ENCODE measurements at regions not wholly inside any gene's neighbourhood (a gene's known extent, or its start where the extent isn't known, plus 50 kb on each side); places are given as distances from the start of the nearest gene placed in this dataset.

DNA sequence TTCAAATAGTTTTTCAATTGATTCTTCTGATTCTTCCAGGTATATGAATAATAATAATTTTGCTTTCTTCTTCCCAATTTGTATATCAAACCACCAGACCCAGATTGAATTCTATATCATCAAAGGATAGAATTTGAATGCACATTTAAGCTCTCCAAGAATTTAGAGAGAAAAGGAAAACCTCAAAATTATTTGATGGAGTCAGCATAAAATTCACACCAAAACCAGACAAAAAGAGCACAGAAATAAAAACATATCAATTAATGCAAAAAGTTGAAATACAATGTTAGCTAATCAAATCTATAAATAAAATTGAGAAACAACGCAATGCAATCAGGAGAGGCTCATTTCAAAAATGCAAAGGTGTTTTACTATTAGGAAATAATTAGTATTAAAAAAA lies 248.0 kb upstream of the HS6ST1 start (continued):
- TF ChIP-seq HNRNPLL (IDR thresholded peaks at IDR 0.05; ENCODE audit: low read depth, low read length, poor library complexity, severe bottlenecking) (no peak), FOXK1 (CRISPR knock-in tag; IDR thresholded peaks at IDR 0.05; ENCODE audit: borderline replicate concordance) (no peak), HSF4 (CRISPR knock-in tag; IDR thresholded peaks at IDR 0.05; ENCODE audit: borderline replicate concordance) (no peak), RFX1 (IDR thresholded peaks at IDR 0.05) (no peak), ZNF232 (CRISPR knock-in tag; IDR thresholded peaks at IDR 0.05) (no peak), ZNF644 (tag; IDR thresholded peaks at IDR 0.05; ENCODE audit: low read depth) (no peak), SIN3B (IDR thresholded peaks at IDR 0.05; ENCODE audit: low read depth) (no peak), ZNF668 (CRISPR knock-in tag; IDR thresholded peaks at IDR 0.05) (no peak), MAZ (CRISPR knock-in tag; conservative IDR thresholded peaks at IDR 0.05 in 1 of 2, IDR thresholded peaks at IDR 0.05 in 1 of 2) (no peak), RFX5 (IDR thresholded peaks at IDR 0.05; ENCODE audit: low read depth, low read length) (no peak), MAFF (IDR thresholded peaks at IDR 0.05; ENCODE audit: low read length) (peak; percentile 61), ZNF316 (IDR thresholded peaks at IDR 0.05) (peak; percentile 87), ZFPM2 (CRISPR knock-in tag; IDR thresholded peaks at IDR 0.05) (no peak), HEY1 (CRISPR knock-in tag; IDR thresholded peaks at IDR 0.05; ENCODE audit: borderline replicate concordance) (no peak)
- TF ChIP-seq, protein P1, sequence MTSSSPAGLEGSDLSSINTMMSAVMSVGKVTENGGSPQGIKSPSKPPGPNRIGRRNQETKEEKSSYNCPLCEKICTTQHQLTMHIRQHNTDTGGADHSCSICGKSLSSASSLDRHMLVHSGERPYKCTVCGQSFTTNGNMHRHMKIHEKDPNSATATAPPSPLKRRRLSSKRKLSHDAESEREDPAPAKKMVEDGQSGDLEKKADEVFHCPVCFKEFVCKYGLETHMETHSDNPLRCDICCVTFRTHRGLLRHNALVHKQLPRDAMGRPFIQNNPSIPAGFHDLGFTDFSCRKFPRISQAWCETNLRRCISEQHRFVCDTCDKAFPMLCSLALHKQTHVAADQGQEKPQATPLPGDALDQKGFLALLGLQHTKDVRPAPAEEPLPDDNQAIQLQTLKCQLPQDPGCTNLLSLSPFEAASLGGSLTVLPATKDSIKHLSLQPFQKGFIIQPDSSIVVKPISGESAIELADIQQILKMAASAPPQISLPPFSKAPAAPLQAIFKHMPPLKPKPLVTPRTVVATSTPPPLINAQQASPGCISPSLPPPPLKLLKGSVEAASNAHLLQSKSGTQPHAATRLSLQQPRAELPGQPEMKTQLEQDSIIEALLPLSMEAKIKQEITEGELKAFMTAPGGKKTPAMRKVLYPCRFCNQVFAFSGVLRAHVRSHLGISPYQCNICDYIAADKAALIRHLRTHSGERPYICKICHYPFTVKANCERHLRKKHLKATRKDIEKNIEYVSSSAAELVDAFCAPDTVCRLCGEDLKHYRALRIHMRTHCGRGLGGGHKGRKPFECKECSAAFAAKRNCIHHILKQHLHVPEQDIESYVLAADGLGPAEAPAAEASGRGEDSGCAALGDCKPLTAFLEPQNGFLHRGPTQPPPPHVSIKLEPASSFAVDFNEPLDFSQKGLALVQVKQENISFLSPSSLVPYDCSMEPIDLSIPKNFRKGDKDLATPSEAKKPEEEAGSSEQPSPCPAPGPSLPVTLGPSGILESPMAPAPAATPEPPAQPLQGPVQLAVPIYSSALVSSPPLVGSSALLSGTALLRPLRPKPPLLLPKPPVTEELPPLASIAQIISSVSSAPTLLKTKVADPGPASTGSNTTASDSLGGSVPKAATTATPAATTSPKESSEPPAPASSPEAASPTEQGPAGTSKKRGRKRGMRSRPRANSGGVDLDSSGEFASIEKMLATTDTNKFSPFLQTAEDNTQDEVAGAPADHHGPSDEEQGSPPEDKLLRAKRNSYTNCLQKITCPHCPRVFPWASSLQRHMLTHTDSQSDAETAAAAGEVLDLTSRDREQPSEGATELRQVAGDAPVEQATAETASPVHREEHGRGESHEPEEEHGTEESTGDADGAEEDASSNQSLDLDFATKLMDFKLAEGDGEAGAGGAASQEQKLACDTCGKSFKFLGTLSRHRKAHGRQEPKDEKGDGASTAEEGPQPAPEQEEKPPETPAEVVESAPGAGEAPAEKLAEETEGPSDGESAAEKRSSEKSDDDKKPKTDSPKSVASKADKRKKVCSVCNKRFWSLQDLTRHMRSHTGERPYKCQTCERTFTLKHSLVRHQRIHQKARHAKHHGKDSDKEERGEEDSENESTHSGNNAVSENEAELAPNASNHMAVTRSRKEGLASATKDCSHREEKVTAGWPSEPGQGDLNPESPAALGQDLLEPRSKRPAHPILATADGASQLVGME (CRISPR knock-in tag; IDR thresholded peaks at IDR 0.05) = no peak
- TF ChIP-seq, protein P2, sequence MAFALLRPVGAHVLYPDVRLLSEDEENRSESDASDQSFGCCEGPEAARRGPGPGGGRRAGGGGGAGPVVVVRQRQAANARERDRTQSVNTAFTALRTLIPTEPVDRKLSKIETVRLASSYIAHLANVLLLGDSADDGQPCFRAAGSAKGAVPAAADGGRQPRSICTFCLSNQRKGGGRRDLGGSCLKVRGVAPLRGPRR (CRISPR knock-in tag; IDR thresholded peaks at IDR 0.05) = no peak
- TF ChIP-seq, protein P3, sequence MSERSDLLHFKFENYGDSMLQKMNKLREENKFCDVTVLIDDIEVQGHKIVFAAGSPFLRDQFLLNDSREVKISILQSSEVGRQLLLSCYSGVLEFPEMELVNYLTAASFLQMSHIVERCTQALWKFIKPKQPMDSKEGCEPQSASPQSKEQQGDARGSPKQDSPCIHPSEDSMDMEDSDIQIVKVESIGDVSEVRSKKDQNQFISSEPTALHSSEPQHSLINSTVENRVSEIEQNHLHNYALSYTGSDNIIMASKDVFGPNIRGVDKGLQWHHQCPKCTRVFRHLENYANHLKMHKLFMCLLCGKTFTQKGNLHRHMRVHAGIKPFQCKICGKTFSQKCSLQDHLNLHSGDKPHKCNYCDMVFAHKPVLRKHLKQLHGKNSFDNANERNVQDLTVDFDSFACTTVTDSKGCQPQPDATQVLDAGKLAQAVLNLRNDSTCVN (CRISPR knock-in tag; IDR thresholded peaks at IDR 0.05) = no peak
